Fibroblast of the aortic adventitia (primary cell): ENCODE measurements at regions not wholly inside any gene's neighbourhood (a gene's known extent, or its start where the extent isn't known, plus 50 kb on each side); places are given as distances from the start of the nearest gene placed in this dataset.
"Not testable (repeated sequence)": the region's sequence is repeated elsewhere in the genome, so short reads cannot be mapped to it uniquely, and the experiment has no call there.

Experiments used
- DNase-seq: peaks from one replicate; pipeline ENCODE4 v3.0.0-alpha.2; 2010; ENCODE audit warnings: low read depth
- H3K4me3 ChIP-seq: 2 replicates; pipeline ENCODE4 v1.5.1; 2011; ENCODE audit warnings: low read depth, mild to moderate bottlenecking, control low read depth, low read length, moderate library complexity
- TF ChIP-seq, protein P1 (sequence below): IDR thresholded peaks from 2 replicates; pipeline ENCODE4 v1.5.1; 2011; ENCODE audit warnings: mild to moderate bottlenecking, low read length, control low read depth, inconsistent platforms; ENCODE audit not compliant: insufficient read depth

- TF ChIP-seq, protein P1, sequence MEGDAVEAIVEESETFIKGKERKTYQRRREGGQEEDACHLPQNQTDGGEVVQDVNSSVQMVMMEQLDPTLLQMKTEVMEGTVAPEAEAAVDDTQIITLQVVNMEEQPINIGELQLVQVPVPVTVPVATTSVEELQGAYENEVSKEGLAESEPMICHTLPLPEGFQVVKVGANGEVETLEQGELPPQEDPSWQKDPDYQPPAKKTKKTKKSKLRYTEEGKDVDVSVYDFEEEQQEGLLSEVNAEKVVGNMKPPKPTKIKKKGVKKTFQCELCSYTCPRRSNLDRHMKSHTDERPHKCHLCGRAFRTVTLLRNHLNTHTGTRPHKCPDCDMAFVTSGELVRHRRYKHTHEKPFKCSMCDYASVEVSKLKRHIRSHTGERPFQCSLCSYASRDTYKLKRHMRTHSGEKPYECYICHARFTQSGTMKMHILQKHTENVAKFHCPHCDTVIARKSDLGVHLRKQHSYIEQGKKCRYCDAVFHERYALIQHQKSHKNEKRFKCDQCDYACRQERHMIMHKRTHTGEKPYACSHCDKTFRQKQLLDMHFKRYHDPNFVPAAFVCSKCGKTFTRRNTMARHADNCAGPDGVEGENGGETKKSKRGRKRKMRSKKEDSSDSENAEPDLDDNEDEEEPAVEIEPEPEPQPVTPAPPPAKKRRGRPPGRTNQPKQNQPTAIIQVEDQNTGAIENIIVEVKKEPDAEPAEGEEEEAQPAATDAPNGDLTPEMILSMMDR: no peak
These were observed 52.9 kb upstream of the IMP4 start for GRCh38 chr2:130289780-130290179.

GRCh38 chr2:130288467-130289403 lies 54.0 kb upstream of the IMP4 start:
- no peak overlapping the region for H3K4me3 ChIP-seq
- DNase-seq: no peak
- TF ChIP-seq, protein P1: no peak

More at GRCh38 chr2:130289780-130290179, 52.9 kb upstream of the IMP4 start:
- DNase-seq: no peak
- H3K4me3 ChIP-seq: no peak overlapping the region

DNA sequence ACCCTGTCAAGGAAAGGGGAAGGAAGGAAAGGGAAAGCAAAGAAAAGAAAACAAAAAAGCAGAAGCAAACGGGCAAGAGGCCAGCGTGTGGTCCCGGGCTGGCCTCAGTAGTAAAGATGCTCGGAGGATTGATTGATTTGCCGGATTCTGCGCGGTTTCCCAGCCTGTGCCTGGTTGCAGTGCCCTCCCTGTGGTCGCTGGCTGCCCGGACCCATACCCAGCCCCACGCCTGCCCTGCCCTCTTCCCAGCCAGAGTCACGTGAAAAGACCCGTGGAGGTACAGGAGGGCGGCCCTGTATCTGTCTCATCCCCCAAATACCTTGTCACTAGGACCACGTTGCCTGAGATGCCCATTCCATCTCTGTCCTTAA lies 55.1 kb upstream of the IMP4 start:
- no peak overlapping the region for H3K4me3 ChIP-seq
- TF ChIP-seq, protein P1: no peak
- no peak for DNase-seq

DNA sequence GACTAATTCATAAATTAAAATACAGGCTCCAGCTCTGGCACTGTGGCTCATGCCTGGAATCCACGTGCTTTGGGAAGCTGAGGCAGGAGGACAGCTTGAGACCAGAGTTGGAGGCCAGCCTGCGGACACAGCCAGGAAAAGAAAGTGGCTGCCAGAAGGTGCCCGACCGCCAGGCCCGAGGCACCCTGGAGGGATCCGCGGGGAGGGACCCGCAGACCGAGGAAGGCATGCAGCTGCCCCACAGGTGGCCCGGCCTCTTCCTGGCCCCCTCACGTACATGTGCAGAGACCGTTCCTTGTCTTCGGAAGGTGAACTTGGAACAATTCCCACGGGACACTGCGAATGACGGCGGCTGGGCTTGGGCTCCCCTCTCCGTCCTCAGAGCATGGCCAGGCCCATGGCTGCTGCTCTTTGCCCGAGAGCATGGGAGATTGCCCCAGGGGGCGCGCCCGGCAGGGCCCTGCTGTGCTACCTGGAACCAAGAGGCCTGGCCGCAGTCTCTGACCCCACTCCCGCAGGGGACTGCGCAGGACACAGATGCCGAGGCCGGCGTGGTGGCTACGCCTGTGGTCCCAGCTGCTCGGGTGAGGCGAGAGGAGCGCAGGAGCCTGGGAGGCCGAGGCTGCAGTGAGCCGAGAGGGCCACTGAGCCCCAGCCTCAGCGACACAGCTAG lies 55.6 kb upstream of the IMP4 start:
- TF ChIP-seq, protein P1: no peak
- H3K4me3 ChIP-seq: no peak overlapping the region
- DNase-seq: no peak

DNA sequence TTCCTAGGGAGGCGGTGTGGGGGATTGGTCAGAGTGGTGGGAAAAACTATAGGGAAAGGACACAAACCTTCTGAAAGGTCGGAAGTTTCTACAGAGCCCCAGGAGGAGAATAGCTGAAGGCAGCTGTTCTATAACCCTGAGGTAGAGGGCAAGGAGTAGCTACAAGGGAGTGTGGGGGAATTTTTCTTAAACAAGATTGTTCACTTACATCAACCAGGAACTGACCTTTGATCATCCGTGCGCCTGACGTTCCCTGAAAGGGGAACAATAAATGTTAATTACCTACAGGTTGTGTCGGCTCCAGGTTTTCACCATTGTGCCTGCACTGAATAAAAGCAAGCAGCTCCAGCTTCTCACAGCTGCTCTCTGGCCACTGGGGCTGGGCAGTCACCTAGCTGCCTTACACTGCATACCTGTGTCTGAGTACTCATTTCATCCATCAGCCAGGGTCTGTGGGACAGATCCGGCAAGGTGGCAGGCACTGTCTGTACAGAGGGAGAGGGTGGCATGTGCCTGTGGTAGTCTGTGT lies 59.3 kb upstream of the IMP4 start:
- not testable (repeated sequence) for DNase-seq, H3K4me3 ChIP-seq

GRCh38 chr2:130279551-130279950 lies 63.1 kb upstream of the IMP4 start:
- DNase-seq: not testable (repeated sequence)

GRCh38 chr2:130268333-130268732 lies 70.1 kb upstream of the TUBA3E start:
- DNase-seq, H3K4me3 ChIP-seq: not testable (repeated sequence)

More at GRCh38 chr2:130279551-130279950, 63.1 kb upstream of the IMP4 start:
- H3K4me3 ChIP-seq: not testable (repeated sequence)

GRCh38 chr2:130267572-130267971 lies 69.3 kb upstream of the TUBA3E start:
- not testable (repeated sequence) for H3K4me3 ChIP-seq, DNase-seq

- not testable (repeated sequence) for H3K4me3 ChIP-seq, DNase-seq
These were observed 68.6 kb upstream of the TUBA3E start for GRCh38 chr2:130266836-130267235.

- not testable (repeated sequence) for H3K4me3 ChIP-seq, DNase-seq
These were observed 67.5 kb upstream of the TUBA3E start for GRCh38 chr2:130265570-130266247.

DNA sequence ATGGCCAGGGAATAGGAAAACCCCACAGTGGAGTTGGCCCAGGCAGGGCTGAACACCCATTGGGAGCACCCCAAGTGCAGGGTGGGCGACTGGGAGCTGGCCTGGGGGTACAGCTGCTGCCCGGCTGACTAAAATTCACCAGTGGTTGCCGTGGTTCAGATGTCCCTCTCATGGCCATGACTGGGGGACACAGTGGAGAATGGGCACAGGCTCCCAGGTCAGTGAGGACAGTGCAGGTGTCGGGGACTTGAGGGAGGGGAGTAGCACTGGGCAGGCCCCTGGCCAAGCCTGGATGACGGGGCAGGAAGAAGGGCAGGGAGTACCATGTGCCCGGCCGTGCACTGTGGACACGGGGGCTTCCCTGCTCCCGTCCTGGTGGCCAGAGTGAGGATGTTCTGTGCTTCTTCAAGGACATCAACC lies 66.7 kb upstream of the TUBA3E start:
- DNase-seq, H3K4me3 ChIP-seq: not testable (repeated sequence)
